ENCODE measurements at regions not wholly inside any gene's neighbourhood (a gene's known extent, or its start where the extent isn't known, plus 50 kb on each side); places are given as distances from the start of the nearest gene placed in this dataset.
"Not testable (repeated sequence)": the region's sequence is repeated elsewhere in the genome, so short reads cannot be mapped to it uniquely, and the experiment has no call there.

DNA sequence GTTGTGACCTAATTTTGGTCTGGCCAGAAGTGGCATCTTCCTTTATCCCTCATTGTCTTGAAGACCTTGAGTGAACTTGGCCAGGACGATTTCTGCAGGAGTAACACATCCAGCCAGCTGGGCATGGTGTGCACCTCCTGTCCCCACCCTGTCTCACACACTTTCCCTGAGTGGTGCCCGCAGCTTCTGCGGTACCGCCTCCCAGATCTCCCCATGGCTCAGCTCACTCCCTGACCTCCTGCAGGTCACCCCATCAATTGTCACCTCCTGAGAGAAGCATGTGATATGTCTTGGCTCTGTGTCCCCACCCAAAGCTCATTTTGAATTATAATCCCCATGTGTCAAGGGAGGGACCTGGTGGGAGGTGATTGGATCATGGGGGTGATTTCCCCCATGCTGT is 50.2 kb upstream of the TP53I11 start:
- DNase-seq: no peak

DNA sequence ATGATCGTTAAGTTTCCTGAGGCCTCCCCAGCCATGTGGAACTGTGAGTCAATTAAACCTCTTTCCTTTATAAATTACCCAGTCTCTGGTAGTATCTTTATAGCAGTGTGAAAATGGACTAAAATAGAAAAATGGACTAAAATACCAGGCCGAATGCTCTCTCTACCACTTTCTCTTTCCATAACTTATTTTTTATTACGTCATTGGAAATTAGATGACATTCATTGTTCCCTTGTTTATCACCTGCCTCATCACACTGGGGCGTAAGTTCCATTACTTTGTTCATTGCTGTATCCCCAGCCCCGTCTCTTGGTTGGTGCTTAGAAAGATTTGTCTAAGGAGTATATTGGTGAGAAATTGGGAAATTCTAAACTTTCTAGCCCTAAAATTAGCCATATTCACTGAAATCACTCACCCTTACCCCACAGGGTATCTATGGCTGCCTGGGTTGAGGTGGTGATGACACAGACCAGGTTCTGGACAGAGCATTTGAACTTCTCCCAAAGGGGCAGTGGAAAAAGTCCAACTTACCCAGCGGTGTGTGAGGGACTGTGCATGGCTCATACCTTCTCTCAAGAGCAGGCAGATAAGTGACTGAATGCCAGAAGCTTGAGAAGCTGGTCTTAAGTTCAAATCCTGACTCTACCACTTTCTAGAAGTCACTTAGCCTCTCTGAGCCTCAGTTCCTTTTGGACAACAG is 50.9 kb upstream of the TP53I11 start:
- no peak for DNase-seq

DNA sequence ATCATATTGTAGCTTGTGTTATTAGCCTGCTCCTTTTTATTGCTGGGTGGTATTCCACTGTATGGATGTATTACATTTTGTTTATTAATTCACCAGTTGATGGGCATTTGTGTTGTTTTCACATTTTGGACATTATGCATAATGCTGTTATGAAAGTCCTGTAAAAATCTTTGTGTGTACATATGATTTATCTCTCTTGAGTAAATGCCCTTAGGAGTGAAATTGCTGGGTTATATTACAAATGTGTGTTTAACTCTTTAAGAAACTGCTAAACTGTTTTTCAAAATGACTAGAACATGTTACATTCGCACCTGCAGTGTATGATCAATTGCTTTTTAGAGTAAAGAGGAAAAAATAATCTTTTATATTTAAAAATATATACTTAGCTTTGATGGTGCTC is 54.4 kb upstream of the TP53I11 start:
- DNase-seq: no peak

DNA sequence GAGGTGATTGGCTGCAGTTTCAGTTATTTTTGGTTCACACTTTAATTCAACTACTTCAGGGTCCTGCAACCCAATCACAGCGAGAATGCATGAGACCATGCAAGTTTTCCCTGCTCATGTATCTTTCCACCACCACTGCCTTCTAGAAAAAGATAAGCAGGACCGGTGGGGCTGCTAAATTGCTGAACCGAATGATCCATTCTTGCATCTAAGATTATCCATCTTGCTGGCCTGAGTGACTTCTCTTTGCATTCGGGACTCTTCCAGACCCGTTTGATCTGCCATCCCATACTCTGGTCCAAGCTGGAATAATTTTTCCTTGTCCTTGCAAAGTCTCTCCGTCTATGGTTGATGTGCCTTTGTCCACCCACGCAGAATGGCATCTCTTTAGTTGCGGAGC is 56.3 kb upstream of the TP53I11 start:
- DNase-seq: no peak

DNA sequence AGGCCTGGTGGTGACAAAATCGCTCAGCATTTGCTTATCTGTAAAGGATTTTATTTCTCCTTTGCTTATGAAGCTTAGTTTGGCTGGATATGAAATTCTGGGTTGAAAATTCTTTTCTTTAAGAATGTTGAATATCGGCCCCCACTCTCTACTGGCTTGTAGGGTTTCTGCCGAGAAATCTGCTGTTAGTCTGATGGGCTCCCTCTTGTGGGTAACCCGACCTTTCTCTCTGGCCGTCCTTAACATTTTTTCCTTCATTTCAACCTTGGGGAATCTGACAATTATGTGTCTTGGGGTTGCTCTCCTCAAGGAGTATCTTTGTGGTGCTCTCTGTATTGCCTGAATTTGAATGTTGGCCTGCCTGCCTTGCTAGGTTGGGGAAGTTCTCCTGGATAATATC is 65.3 kb upstream of the TP53I11 start:
- DNase-seq: not testable (repeated sequence)

DNA sequence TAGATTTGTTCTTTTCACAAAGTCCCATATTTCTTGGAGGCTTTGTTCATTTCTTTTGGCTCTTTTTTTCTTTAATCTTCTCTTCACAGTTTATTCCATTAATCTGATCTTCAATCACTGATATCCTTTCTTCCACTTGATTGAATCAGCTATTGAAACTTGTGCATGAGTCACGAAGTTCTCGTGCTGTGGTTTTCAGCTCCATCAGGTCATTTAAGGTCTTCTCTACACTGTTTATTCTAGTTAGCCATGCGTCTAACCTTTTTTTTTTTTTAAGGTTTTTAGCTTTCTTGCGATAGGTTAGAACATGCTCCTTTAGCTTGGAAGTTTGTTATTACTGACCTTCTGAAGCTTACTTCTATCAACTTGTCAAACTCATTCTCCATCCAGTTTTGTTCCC is 65.8 kb upstream of the TP53I11 start:
- not testable (repeated sequence) for DNase-seq

DNA sequence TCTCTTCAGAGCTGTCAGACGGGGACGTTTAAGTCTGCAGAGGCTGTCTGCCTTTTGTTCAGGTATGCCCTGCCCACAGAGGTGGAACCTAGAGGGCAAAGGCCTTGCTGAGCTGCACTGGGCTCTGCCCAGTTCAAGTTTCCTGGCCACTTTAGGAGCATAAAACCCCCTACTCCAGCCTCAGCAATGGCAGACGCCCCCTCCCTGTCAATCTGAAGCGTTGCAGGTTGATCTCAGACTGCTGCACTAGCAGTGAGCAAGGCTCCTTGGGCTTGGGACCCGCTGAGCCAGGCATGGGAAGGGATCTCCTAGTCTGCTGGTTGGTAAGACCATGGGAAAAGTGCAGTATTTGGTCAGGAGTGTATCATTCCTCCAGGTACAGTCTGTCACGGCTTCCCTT is 66.6 kb upstream of the TP53I11 start:
- no peak for DNase-seq

DNA sequence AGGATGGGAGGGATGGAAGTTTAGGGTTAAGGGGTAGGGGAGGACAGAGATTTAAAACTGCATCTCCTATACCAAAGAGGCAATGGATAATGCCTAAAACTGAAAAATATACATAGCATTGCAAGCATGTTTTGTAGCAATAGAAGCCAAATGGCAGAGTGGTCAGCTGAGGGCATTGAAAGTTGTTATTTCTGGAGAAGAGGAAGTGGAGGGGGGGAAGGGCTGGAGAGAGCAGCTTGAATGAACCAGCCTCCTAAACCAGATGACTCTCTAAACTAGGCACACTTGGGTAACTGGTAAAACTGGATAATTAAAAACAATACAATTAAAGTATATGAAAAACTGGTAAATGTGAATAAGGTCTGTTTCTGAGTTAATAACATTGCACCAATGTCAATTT is 70.3 kb upstream of the TP53I11 start:
- no peak for DNase-seq

DNA sequence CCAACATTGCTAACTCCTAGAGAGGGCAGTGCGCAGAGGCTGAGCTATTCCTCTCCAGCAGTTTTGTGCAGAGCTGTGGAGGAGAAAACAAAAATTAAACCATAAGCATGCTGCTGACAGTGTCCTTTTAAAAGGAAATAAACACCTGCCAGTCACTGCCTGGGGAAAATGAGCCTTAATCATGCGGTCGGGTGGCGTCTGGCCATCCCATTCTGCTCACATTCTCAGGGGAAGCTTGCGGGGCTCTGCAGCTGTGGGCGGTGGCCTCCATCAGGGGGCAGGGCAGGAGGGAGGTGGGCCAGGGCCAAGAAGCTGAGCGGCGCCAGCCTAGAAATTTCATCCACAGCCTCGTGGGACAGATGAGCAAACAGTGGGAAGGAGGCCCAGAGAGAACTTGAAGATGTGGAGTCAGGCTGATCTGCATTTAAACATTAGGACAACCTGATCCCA is 71.0 kb upstream of the TP53I11 start:
- DNase-seq: no peak

DNA sequence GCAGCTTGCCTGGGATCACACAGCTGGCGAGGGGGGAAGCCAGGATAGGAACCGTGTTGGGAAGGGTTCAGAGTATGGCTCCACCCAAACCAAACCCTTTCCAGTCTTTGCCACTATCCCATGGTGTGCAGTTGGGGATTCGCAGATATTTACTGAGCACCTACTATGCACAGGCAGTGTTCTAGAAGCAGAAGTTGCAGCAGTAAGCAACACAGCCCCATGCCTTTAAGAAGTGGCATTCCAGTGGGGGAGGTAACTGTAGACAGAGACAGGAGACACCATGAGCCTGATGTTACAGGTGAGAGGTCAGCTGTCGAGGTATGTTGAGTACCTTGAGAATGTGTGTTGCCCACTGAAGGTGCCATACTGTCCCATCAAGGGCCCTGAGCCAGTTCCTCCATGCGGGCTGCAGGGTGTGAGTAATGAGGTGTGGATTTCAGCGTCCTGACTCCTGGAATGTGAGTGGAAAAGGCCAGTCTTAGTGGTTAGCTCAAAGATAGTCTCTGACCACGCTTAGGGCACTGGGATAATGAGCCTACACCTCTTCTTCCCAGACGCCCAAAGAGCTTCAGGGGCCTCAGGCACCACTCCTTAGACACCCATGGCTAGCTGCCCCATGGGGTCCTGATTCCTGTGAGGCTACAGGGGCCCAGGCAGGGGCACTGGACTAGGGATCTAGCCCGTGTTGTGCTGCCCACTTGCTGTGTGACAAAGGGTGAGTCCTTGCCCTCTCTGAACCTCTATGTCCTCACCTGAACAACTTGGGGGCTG is 71.8 kb upstream of the TP53I11 start:
- no peak for DNase-seq

DNA sequence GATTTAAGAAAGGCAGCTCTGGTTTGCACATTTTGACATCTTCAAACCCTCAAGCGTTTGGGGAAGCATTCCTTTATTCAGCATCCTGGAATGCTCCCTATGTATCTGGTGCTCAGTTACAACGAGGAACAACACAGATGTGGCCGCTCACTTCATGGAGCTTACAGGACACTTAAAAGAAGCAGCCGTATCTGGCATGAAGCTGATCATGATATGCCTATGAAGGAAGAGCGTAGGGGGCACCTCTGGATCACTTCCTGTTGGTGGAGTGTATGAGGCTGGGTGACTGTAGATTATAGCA is 72.3 kb upstream of the TP53I11 start:
- no peak for DNase-seq

DNA sequence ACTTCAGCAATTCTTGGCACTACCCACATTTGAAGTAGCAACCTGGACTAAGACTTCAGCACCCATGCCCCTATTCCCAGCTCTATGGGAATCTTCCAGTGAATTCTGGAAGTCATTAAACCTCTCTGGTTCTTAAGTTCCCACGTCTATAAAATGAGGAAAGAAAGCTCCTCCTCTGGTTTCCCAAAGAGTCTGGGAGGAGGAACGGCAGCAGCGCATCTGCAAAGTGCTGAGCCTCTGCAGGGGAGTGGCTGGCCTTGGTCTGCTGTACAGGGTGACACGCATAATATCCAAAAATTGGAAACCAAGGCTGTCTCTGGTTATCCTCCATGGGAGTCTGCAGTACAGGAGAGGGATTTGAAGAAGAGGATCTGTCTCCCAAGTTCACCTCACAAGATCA is 73.6 kb upstream of the TP53I11 start:
- no peak for DNase-seq

DNA sequence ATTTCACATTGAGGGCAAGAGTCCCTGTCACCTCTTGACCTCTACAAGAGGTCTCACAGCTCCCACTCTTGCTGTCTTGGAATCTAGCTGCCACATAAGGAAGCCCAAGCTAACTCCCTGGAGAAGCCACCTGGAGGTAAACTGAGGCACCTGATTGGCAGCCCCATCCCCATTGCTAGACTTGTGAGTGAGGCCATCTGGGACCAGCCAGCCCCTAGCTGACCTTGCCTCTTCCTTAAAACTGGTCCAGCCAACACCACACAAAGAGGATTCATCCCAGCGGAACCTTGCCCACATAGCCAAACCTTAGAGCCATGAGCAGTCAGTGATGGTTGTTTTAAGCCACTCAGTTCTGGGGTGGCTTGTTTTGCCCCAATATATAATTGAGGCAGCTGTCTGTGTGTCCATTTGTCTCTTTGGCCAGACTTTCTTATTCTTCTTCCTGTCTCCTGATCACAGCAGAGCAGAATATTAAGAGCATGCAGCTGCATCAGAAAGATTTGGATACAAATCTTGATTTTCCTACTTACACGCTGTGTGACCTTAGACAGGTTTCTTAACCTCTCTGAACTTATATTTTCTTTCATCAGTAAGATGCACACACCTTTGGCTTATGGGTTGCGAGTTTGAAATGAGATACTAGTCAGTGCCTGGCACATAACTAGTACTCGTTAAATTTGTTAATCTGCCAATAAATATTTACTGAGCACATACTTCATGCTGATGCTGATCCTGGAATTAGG is 74.3 kb upstream of the TP53I11 start:
- DNase-seq: no peak

DNA sequence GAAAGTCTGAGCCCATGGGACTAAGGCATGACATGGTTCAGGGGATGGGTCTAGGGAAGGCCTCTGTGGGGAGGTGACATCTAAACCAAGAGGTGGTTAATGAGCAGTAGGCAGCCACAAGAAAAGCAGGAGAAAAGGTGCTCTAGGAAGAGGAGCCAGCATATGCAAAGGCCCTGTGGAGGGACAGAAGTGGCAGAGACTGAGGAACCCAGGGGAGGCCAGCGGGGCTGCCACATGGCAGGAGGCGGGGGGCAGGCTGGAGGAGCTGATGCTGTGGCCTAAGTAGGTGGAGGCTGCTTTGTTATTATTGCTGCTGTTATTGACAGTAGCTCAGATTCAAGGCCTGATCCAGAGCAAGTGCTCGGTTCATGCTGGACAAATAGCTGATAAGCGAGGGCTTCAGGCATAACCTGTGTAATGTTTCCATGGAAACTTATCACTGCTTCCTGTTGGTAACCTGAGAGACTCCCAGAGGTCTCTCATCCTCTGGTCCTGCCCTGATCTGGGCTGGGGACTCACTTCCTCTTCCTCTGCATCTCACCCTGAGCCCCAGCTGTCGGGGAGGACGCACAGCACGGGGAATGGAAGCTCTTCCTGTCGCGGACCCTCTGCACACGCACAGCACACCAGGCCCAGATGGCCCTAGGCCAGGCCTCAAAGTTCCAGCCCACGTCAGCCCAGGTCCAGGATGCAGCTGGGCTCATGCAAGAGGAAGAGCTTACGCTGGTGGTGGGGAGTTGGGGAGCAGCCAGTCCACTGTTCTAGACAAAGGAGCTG is 75.2 kb upstream of the TP53I11 start:
- DNase-seq: peak; percentile 6

DNA sequence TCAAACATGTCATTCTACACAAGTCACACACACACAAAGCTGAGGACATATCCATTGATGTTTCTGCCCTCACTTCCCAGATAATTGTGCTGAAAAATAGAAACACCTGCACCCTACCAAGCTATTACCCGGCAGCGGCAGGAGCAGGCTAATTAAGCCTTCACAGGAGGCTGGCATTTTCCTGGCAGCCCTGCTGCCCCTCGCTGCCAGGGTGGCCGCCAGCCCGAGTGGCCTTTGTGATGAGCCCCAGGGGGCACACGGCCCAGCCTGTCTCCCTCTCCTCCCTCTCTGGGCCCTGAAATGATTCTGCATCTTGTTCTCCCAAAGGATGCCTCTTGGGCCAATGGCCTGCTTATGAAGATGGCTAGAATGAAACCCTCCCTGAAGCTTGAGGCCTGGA is 76.2 kb upstream of the TP53I11 start:
- DNase-seq: no peak

DNA sequence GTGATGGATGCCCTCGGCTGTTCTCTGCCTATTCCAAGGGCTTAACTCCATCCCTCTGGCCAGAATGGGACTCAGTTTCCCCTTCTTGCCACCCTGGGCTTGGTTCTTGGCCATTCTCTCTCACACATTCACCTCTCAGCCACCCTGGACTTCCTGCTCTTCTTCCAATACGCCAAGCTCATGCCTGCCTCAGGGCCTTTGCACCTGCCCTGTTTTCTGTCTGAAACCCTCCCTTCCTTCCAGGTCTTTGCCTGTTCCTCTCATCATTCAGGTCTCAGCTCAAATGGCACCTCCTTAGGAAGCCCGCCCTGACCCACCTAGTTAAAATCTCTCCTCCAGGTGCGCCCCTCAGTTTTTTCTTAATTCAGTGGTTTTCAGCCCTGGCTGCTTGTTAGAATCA is 76.6 kb upstream of the TP53I11 start:
- no peak for DNase-seq

DNA sequence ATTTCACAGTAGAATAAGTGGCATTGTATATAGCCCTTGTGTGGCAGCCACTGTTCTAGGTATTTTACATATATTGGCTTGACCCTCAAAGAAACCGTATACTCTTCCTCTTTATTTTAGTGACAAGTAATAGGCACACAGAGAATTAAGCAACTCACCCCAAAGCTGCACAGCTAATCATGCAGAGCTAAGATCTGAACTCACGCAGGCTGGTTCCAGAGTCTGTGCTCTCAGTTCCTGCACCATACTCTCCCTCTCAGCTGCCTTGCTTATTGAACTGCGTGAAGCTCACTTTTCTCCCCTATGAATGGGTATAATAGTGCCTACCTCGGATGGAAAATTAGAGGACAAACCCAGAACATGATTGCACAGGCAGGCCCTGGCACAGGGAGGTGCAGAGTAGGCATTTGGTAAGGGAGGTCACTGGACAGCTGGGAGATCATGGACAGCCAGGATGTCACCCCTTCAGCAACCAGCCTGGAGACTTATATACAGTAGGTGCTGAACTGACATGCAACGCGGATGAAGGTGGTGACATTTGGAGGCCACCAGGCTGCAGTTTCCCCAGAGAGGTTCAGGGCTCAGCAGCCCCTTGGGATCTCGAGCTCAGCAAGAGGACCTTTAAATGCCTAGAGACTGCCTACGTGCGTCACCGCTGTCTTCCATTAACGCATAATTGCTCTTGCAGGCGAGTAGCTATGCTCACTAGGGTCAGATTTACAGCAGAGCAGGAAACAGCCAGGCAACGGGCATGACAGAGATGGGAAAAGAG is 78.4 kb upstream of the TP53I11 start:
- DNase-seq: no peak

DNA sequence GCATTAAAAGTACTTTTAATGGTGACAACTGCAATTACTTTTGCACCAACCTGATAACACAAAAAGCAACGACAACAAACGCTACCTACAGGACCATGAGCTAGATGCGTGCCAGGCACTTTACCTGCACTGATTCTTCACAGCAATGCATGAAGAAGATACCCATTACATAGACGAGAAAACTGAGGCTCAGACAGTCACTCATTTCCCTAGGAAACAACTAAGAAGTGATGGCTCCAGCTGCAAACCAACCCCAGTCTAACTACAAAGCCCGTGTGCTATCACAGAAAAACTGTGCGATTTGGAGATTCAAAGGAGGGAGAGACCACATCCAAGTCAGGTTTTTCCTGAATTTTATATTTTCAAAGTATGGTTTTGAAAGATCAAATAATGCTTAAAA is 80.1 kb upstream of the TP53I11 start:
- no peak for DNase-seq

DNA sequence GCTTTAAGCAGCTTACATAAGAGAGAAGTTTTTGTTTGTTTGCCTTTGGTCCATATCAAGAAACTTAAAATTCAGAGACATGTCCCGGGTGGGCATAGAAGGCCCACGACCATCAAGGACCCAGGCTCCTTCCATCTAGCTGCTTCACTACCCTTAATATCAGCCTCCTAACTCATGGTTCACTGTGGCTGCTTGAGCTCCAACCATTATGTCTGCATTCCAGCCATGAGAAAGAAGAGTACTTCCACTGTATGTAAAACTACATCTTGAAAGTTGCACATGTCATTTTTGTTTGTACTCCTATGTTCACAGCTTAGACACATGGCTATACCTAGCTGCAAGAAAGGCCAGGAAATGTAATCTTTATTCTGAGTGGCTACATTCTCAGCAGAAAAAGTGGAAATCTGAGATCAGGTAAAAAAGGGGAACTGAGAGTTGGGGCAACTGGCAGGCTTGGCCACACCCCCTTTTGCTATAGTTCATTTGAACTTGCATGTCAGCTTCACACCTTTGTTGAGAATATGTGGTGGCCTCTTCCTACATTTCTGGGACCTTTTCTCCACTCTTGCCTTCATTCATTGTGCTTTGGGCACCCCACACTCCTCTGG is 81.3 kb upstream of the TP53I11 start:
- DNase-seq: no peak

DNA sequence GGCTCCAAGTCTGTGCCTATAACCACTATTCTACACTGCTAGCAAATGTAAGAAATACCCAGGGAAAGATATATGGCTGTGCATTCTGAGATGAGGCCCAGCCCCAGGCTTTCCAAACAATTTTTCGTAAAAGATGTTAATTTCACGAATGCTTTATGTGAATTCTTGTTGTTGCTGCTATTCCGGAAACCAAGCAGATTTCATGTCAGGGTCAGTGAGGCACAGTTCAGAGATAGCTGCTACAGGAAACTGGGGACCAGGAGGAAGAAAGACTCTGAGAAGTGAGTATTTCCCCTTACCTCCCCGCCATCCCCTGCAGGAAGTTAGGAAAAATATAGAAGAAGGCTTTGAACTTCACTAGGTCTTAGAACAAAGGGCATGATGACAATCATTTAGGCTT is 84.7 kb upstream of the TP53I11 start:
- DNase-seq: no peak

DNA sequence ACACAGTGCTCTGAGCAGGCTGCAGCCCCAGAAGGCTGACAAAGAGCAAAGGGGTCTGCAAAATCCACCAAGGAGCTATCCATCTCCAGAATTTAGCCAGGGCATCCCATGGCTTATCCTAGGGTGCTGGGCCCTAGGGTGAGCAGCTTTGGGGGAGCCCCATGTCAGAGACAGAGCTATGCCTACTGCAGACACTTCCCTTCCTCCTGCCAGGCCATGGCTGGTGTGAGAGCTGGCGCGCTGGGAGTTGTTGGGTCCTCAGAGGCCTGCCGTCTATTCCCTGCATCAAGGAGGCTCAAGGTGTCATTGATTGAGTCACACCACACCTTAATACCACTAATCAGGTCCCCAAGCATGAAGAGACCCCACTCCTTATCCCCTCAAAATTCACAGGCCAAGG is 85.3 kb upstream of the TP53I11 start:
- DNase-seq: no peak

DNA sequence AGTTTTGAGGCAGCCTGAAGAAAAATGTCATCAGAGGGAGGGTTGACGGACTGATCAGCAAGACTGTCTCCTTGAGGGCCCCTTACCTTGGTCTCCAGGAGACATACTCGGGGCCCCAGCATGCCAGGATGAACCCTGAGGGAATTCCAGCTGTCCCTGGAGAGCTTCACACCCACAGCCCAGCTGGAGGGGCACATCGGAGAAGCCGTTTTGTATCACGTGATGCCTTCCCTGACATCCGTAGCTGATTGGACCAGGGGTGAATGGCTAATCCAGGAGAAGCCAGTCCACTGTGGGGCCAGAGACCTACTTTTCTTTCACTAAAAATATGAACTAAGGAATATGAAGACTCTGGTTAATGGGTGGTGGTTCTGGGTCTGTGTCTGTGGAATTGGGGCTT is 86.0 kb upstream of the TP53I11 start:
- no peak for DNase-seq

Data from CD4-positive, alpha-beta T cell treated with Interleukin-12 subunit alpha and Interleukin-12 subunit beta, for 1 hour (primary cell).